ENCODE measurements at regions not wholly inside any gene's neighbourhood (a gene's known extent, or its start where the extent isn't known, plus 50 kb on each side); places are given as distances from the start of the nearest gene placed in this dataset.

GRCh38 chr5:32848120-32848519, 137.0 kb downstream of the NPR3 start:
- Histone ChIP-seq H3K27me3 (ENCODE audit: control insufficient read depth, low read length) (no peaks in the 10 kb centered on the region), H3K4me1 (ENCODE audit: control insufficient read depth, low read length) (no peaks in the 10 kb centered on the region), H3K9me2 (replicated peaks; ENCODE audit: control insufficient read depth, low read length) (no peaks in the 10 kb centered on the region), H4K20me1 (ENCODE audit: control insufficient read depth, insufficient read depth, low read depth, low read length) (no peaks in the 10 kb centered on the region), H3K36me3 (ENCODE audit: control insufficient read depth, low read length) (no peaks in the 10 kb centered on the region), H3K9me3 (ENCODE audit: control insufficient read depth, insufficient read depth, low read length) (no peaks in the 10 kb centered on the region), H3F3A (ENCODE audit: control insufficient read depth, insufficient read depth) (no peaks in the 10 kb centered on the region), H3K27ac (ENCODE audit: low read depth, low read length) (no peak overlapping the region), H3K4me2 (ENCODE audit: low read length) (no peak overlapping the region), H3K4me3 (ENCODE audit: low read length) (no peak overlapping the region), H3K79me2 (ENCODE audit: control insufficient read depth, low read length) (no peaks in the 10 kb centered on the region)
- TF ChIP-seq EZH2phosphoT487 (IDR thresholded peaks at IDR 0.05; ENCODE audit: borderline replicate concordance, low read length) (no peak), CTCF (IDR thresholded peaks at IDR 0.05; ENCODE audit: low read depth, low read length, poor library complexity, severe bottlenecking) (no peak)

GRCh38 chr5:32848681-32849080, 137.6 kb downstream of the NPR3 start:
- H3K9me2 ChIP-seq (replicated peaks; ENCODE audit: control insufficient read depth, low read length), result no peaks in the 10 kb centered on the region
- TF ChIP-seq CTCF (IDR thresholded peaks at IDR 0.05; ENCODE audit: low read depth, low read length, poor library complexity, severe bottlenecking), result no peak
- no peak for TF ChIP-seq EZH2phosphoT487 (IDR thresholded peaks at IDR 0.05; ENCODE audit: borderline replicate concordance, low read length)
- no peaks in the 10 kb centered on the region for H4K20me1 ChIP-seq (ENCODE audit: control insufficient read depth, insufficient read depth, low read depth, low read length)
- no peak overlapping the region for H3K27ac ChIP-seq (ENCODE audit: low read depth, low read length)
- no peaks in the 10 kb centered on the region for H3K79me2 ChIP-seq (ENCODE audit: control insufficient read depth, low read length)
- no peaks in the 10 kb centered on the region for H3K27me3 ChIP-seq (ENCODE audit: control insufficient read depth, low read length)
- no peaks in the 10 kb centered on the region for H3F3A ChIP-seq (ENCODE audit: control insufficient read depth, insufficient read depth)
- H3K36me3 ChIP-seq (ENCODE audit: control insufficient read depth, low read length), result no peaks in the 10 kb centered on the region
- no peak overlapping the region for H3K4me3 ChIP-seq (ENCODE audit: low read length)
- no peak overlapping the region for H3K4me2 ChIP-seq (ENCODE audit: low read length)
- H3K9me3 ChIP-seq (ENCODE audit: control insufficient read depth, insufficient read depth, low read length), result no peaks in the 10 kb centered on the region
- H3K4me1 ChIP-seq (ENCODE audit: control insufficient read depth, low read length), result no peaks in the 10 kb centered on the region

GRCh38 chr5:32850817-32851496, 139.8 kb downstream of the NPR3 start:
- H3K4me3 ChIP-seq (ENCODE audit: low read length), result no peak overlapping the region
- no peak overlapping the region for H3K27ac ChIP-seq (ENCODE audit: low read depth, low read length)
- H3K4me2 ChIP-seq (ENCODE audit: low read length), result no peak overlapping the region
- no peaks in the 10 kb centered on the region for H3K4me1 ChIP-seq (ENCODE audit: control insufficient read depth, low read length)
- TF ChIP-seq EZH2phosphoT487 (IDR thresholded peaks at IDR 0.05; ENCODE audit: borderline replicate concordance, low read length) (no peak), CTCF (IDR thresholded peaks at IDR 0.05; ENCODE audit: low read depth, low read length, poor library complexity, severe bottlenecking) (no peak)
- no peaks in the 10 kb centered on the region for H3K9me2 ChIP-seq (replicated peaks; ENCODE audit: control insufficient read depth, low read length)
- H3K36me3 ChIP-seq (ENCODE audit: control insufficient read depth, low read length), result no peaks in the 10 kb centered on the region
- H4K20me1 ChIP-seq (ENCODE audit: control insufficient read depth, insufficient read depth, low read depth, low read length), result no peaks in the 10 kb centered on the region
- no peaks in the 10 kb centered on the region for H3K79me2 ChIP-seq (ENCODE audit: control insufficient read depth, low read length)
- H3K9me3 ChIP-seq (ENCODE audit: control insufficient read depth, insufficient read depth, low read length), result no peaks in the 10 kb centered on the region
- no peaks in the 10 kb centered on the region for H3K27me3 ChIP-seq (ENCODE audit: control insufficient read depth, low read length)
- no peaks in the 10 kb centered on the region for H3F3A ChIP-seq (ENCODE audit: control insufficient read depth, insufficient read depth)

All from DOHH2 (cell line).